Testis (tissue), 2 donors: ENCODE measurements at regions not wholly inside any gene's neighbourhood (a gene's known extent, or its start where the extent isn't known, plus 50 kb on each side); places are given as distances from the start of the nearest gene placed in this dataset.

ENCODE experiments used
- CTCF ChIP-seq, 3 experiments: fragments of 450-650 bp in 2 of 3; fragments of 200-600 bp in 1 of 3; sonication (generic) in 1 of 3; IDR thresholded peaks; one replicate each; pipeline ENCODE4 v1.5.1; 2016 to 2019; ENCODE audit warnings: antibody characterized with exemption in 3 of 3, mild to moderate bottlenecking in 2 of 3, moderate library complexity in 1 of 3
- POLR2A ChIP-seq: fragments of 450-650 bp; IDR thresholded peaks from one replicate; pipeline ENCODE4 v1.6.1; 2017; ENCODE audit warnings: antibody characterized with exemption, mild to moderate bottlenecking, moderate library complexity

- TF ChIP-seq POLR2A = no peak
- no peak for TF ChIP-seq CTCF (IDR thresholded peaks at IDR 0.05)
Measured at GRCh38 chr2:43065036-43065435, 161.4 kb downstream of the ZFP36L2 start.
